ENCODE measurements at regions not wholly inside any gene's neighbourhood (a gene's known extent, or its start where the extent isn't known, plus 50 kb on each side); places are given as distances from the start of the nearest gene placed in this dataset.
"Not testable (repeated sequence)": the region's sequence is repeated elsewhere in the genome, so short reads cannot be mapped to it uniquely, and the experiment has no call there.

DNA sequence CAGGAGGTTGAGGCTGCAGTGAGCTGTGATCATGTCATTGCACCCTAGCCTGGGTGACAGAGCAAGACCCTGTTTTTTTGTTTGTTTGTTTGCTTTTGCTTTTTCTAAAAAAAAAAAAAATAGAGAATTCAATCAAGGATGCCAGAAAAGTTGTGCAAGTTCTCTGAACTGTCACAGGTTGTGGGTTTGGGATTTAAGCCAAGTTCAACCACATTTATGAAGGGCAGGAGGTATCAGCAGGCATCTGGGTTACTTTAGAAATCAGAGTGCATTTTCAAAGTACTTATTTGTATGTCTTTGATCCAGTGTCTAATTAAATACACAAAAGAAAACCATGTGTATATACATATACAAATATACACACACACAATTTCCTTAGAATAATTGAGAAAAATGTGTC lies 151.2 kb upstream of the MINDY3 start:
- no peaks in the 10 kb centered on the region for H3K36me3 ChIP-seq
- DNase-seq (no peak), ATAC-seq (no peak)
- no peak overlapping the region for H3K4me3 ChIP-seq
- no peaks in the 10 kb centered on the region for H3K4me1 ChIP-seq
- intact Hi-C loops (cut with DNase I) = no loop called here
- H3K27me3 ChIP-seq = no peaks in the 10 kb centered on the region
- no peak overlapping the region for H3K27ac ChIP-seq
- peaks cover 0 to 4% of the 10 kb centered on the region in 2 donors for H3K9me3 ChIP-seq
- TF ChIP-seq CTCF (IDR thresholded peaks at IDR 0.05) = no peak

- Histone ChIP-seq H3K4me3 (no peak overlapping the region), H3K27me3 (no peaks in the 10 kb centered on the region), H3K9me3 (peaks cover 0 to 19% of the 10 kb centered on the region in 2 donors), H3K4me1 (no peaks in the 10 kb centered on the region), H3K27ac (no peak overlapping the region), H3K36me3 (no peaks in the 10 kb centered on the region)
- no peak for ATAC-seq
- DNase-seq = no peak
- intact Hi-C loops (cut with DNase I) = no loop called here
- TF ChIP-seq CTCF (IDR thresholded peaks at IDR 0.05) = no peak
Observed at GRCh38 chr10:16014469-16014868, 154.2 kb upstream of the MINDY3 start.

GRCh38 chr10:16016688-16017087 lies 156.4 kb upstream of the MINDY3 start:
- DNase-seq (no peak), ATAC-seq (no peak)
- Histone ChIP-seq H3K27ac (no peak overlapping the region), H3K27me3 (no peaks in the 10 kb centered on the region), H3K4me3 (no peak overlapping the region), H3K9me3 (peaks cover 0 to 39% of the 10 kb centered on the region in 2 donors), H3K36me3 (no peaks in the 10 kb centered on the region), H3K4me1 (no peaks in the 10 kb centered on the region)
- TF ChIP-seq CTCF (IDR thresholded peaks at IDR 0.05) = no peak
- intact Hi-C loops (cut with DNase I) = no loop called here

DNA sequence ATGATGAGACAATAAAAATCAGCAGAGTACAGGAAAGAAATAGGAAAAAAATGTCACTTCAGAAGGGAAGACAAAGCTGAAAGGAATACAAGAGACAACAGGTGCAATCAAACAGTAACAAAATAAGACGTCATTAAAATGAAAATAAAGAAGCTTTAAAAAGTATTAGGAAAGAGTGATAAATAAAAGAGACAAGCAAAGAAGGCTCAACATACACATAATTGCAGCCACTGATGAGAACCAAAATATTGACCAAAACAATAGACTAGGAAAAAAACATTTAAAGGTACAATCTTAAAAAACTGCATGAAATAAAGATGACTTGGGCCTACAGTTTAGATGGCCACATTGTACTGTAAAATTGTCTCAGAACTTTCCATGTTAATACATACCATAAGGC lies 160.5 kb upstream of the MINDY3 start:
- TF ChIP-seq CTCF (IDR thresholded peaks at IDR 0.05) = no peak
- intact Hi-C loops (cut with DNase I) = no loop called here
- H3K36me3 ChIP-seq = no peaks in the 10 kb centered on the region
- peaks cover 0 to 43% of the 10 kb centered on the region in 2 donors for H3K9me3 ChIP-seq
- no peak overlapping the region for H3K4me3 ChIP-seq
- H3K27me3 ChIP-seq = no peaks in the 10 kb centered on the region
- ATAC-seq (no peak), DNase-seq (no peak)
- H3K4me1 ChIP-seq = no peaks in the 10 kb centered on the region
- H3K27ac ChIP-seq = no peak overlapping the region

GRCh38 chr10:16026832-16027231 lies 166.5 kb upstream of the MINDY3 start:
- H3K27ac ChIP-seq; H3K9me3 ChIP-seq; DNase-seq; H3K36me3 ChIP-seq; H3K27me3 ChIP-seq; H3K4me3 ChIP-seq; H3K4me1 ChIP-seq; ATAC-seq; intact Hi-C loops (cut with DNase I): not testable (repeated sequence)

- DNase-seq = no peak
- intact Hi-C loops (cut with DNase I) = no loop called here
- H3K4me1 ChIP-seq = no peaks in the 10 kb centered on the region
- no peak overlapping the region for H3K4me3 ChIP-seq
- TF ChIP-seq CTCF (IDR thresholded peaks at IDR 0.05) = no peak
- no peaks in the 10 kb centered on the region for H3K36me3 ChIP-seq
- peaks cover 0 to 17% of the 10 kb centered on the region in 2 donors for H3K9me3 ChIP-seq
- no peaks in the 10 kb centered on the region for H3K27me3 ChIP-seq
- no peak overlapping the region for H3K27ac ChIP-seq
- ATAC-seq = no peak
Observed at GRCh38 chr10:16030562-16030961, 170.3 kb upstream of the MINDY3 start.
